Urothelium cell line (cell line): ENCODE measurements at regions not wholly inside any gene's neighbourhood (a gene's known extent, or its start where the extent isn't known, plus 50 kb on each side); places are given as distances from the start of the nearest gene placed in this dataset.
"Not testable (repeated sequence)": the region's sequence is repeated elsewhere in the genome, so short reads cannot be mapped to it uniquely, and the experiment has no call there.

Experiments used
- DNase-seq: peaks from one replicate; pipeline ENCODE4 v3.0.0; 2011; ENCODE audit warnings: low spot score, mixed read lengths
- FAIRE-seq: peaks from 2 replicates; lab custom pipeline; 2011; peaks lifted over from hg19 to GRCh38; lab: Jason Lieb, UNC

DNA sequence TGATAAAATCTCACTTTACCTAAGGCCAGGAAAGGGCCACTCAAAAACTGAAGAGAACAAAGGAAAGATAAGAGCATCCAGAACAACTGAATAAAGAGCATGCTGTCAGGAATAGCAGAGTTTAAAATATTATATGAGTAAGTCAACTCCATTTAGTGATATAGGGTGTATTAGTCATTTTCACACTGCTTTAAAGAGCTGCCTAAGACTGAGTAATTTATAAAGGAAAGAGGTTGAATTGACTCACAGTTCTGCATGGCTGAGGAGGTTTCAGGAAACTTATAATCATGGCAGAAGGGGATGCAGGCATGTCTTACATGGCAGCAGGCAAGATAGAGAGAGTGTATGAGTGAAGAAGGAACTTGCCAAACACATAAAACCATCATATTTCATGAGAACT is 778.0 kb upstream of the NECTIN3 start:
- no peak for DNase-seq

GRCh38 chr3:110296885-110297284 is 774.7 kb upstream of the NECTIN3 start:
- FAIRE-seq (no peak), DNase-seq (no peak)

More for the DNA sequence above, 778.0 kb upstream of the NECTIN3 start:
- no peak for FAIRE-seq

GRCh38 chr3:110301781-110302180 is 769.8 kb upstream of the NECTIN3 start:
- FAIRE-seq, result no peak
- no peak for DNase-seq

- DNase-seq, result no peak
- FAIRE-seq, result no peak
Measured at GRCh38 chr3:110307065-110307809, 764.4 kb upstream of the NECTIN3 start.

DNA sequence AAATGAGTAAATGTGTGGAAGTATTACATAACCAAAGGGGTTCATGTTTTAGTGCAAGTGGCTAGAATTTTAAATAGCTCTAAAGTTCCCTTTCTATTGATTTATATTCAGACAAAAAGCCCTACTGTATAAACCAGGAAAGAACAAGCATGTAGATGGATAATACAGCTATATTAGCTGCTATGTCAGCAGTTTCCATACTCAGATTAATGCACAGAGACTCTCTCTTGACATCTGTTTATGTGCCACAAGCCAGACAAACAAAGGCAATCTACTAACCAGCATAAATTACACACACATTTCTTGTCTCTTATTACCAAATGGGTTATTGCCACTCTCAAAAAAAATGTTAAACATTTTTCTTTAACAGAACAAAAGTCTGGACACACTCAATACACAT is 760.1 kb upstream of the NECTIN3 start:
- no peak for FAIRE-seq
- no peak for DNase-seq

GRCh38 chr3:110314512-110315114 is 757.0 kb upstream of the NECTIN3 start:
- peak; percentile 23 for FAIRE-seq
- peak; percentile 62 for DNase-seq

DNA sequence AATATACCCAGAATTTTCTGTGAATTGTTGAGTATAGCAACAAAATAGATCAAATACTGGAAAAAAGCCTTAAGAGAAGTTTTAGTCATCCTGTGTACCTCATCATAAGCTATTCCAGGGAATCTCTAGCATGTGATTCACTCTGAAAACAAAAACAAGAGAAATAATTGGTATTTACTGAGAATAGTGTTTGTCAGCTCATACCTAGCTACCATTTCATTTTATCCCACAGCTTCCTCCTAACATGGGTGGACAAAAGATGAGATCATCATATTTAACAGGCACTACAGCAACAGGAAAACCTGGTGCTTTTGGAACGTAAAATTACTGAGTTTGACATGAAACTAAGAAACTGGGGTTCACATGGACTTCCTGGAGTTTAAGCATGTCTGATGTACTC is 753.5 kb upstream of the NECTIN3 start:
- no peak for DNase-seq
- FAIRE-seq, result no peak

DNA sequence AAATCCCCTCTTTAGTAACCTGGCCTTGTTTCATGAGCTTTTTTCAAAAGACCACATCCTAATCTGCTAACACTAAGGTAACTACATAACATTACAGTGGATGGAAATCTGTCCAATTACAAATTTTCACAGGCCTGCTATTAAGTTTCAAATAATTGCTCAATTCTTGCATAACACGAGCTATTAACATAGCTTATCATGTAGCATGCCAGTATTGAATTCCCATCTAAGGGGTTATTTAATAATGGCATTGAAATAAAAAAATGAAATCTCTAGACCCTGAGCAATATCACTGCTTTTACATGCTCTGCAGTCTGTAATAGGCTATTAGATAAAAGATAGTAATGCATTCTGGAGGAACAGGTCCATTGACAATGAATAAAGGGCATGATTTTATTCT is 748.3 kb upstream of the NECTIN3 start:
- DNase-seq (no peak), FAIRE-seq (no peak)

GRCh38 chr3:110324171-110324705 is 747.4 kb upstream of the NECTIN3 start:
- DNase-seq (no peak), FAIRE-seq (no peak)

DNA sequence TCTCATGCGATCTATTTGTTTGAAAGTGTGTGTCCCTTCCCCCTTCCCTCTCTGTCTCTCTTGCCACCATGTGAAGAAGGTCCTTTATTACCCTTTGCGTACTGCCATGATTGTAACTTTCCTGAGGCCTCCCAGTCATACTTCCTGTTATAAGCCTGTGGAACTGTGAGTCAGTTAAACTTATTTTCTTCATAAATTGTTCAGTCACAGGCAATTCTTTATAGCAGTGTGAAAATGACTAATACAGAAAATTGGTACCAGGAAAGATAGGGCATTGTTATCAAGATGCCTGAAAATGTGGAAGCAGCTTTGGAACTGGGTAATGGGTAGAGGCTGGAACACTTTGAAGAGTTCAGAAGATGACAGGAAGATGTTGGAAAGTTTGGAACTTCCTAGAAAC is 743.7 kb upstream of the NECTIN3 start:
- DNase-seq (no peak), FAIRE-seq (peak; percentile 27)

- not testable (repeated sequence) for FAIRE-seq
Measured at GRCh38 chr3:110331562-110331961, 740.1 kb upstream of the NECTIN3 start.

GRCh38 chr3:110332629-110333028 is 739.0 kb upstream of the NECTIN3 start:
- DNase-seq (no peak), FAIRE-seq (no peak)

More at GRCh38 chr3:110331562-110331961, 740.1 kb upstream of the NECTIN3 start:
- not testable (repeated sequence) for DNase-seq

DNA sequence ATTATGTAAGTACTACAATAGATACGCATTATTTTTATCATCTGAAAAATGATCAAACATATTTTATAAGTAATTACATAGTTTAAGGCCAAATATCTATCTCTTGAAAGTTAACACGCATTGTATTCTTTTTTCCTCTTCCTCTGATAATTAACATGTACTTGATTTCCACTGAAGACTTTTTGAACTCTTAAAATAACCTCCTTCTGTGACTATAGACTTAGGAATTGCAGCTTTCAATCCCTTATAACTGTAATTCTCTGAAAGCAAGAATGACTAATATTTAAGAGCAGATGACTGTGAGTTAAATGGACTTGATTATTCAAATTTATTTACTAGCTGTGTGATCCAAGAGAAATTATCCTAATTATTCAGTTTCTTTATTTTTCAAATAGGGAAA is 730.6 kb upstream of the NECTIN3 start:
- no peak for FAIRE-seq

GRCh38 chr3:110343376-110343775 is 728.2 kb upstream of the NECTIN3 start:
- DNase-seq (peak; percentile 52), FAIRE-seq (peak; percentile 77)

More for the DNA sequence above, 730.6 kb upstream of the NECTIN3 start:
- no peak for DNase-seq

GRCh38 chr3:110343945-110344344 is 727.7 kb upstream of the NECTIN3 start:
- no peak for DNase-seq
- FAIRE-seq, result no peak

- FAIRE-seq (no peak), DNase-seq (no peak)
Measured at GRCh38 chr3:110344487-110344886, 727.1 kb upstream of the NECTIN3 start.

- DNase-seq (no peak), FAIRE-seq (no peak)
Measured at GRCh38 chr3:110344897-110345767, 726.5 kb upstream of the NECTIN3 start.

GRCh38 chr3:110349295-110349694 is 722.3 kb upstream of the NECTIN3 start:
- FAIRE-seq, result no peak
- DNase-seq, result no peak

DNA sequence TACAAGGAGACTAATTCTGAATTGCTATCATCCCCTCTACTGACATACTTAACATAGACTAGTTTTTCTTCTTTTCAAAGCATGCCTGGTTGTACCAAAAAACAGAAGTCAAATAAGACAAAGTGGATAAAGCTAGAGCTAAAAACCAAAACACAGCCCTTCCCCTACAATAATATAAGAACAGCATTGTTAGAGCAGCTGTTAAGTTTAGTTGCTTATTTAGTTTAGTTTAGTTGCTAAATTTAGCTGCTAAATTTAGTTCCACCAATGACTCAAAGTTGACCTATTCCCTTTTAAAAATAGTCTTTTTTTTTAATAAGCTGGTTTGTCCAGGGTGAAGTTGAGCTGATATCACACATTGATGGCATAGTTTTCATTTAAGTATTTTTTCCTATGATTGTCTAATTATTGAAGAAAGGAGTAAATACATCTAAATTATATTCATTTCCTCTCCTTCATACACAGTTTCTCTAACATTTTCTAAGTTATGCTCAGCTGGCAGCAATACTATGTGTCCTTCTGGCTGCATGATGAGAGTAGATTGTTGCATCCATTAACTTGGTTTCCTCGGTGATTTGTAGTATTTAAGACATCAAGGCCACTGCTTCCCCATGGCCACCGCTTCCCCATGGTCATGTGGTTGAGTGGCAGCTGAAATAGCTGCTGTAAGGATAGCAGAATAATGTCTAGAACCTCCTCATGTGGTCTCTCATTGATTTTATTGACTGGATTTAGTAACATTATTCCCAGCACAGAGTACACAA is 718.6 kb upstream of the NECTIN3 start:
- FAIRE-seq, result no peak
- no peak for DNase-seq

DNA sequence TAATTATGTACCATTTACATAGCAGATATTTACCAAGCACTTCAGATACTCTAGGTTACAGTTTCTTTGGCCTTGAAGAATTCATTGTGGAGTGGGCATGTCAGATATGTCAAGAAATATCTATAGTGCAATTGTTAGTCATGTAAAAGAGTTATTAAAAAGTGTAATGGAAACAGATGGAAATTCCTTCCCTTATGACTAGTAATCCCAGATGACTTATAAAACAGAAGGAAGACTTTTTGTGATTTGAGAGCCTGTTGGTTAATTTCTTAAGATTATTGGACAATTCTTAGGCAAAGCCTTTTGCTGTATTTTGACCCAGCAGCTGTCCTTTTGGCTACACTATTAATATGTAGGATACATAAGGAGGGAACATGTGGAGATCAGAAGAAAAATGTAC is 708.9 kb upstream of the NECTIN3 start:
- FAIRE-seq, result no peak
- no peak for DNase-seq
